ENCODE measurements at regions not wholly inside any gene's neighbourhood (a gene's known extent, or its start where the extent isn't known, plus 50 kb on each side); places are given as distances from the start of the nearest gene placed in this dataset.
"Not testable (repeated sequence)": the region's sequence is repeated elsewhere in the genome, so short reads cannot be mapped to it uniquely, and the experiment has no call there.

- DNase-seq (ENCODE audit: low spot score): no peak
These were observed 141.4 kb downstream of the KCNRG start for GRCh38 chr13:50156561-50157127.

GRCh38 chr13:50158385-50159165, 143.3 kb downstream of the KCNRG start:
- DNase-seq (ENCODE audit: low spot score): no peak

GRCh38 chr13:50159607-50160006, 144.4 kb downstream of the KCNRG start:
- no peak for DNase-seq (ENCODE audit: low spot score)

GRCh38 chr13:50161052-50161451, 145.8 kb downstream of the KCNRG start:
- DNase-seq (ENCODE audit: low spot score): no peak

GRCh38 chr13:50162001-50162400, 146.8 kb downstream of the KCNRG start:
- DNase-seq (ENCODE audit: low spot score): no peak

GRCh38 chr13:50162567-50162966, 147.3 kb downstream of the KCNRG start:
- no peak for DNase-seq (ENCODE audit: low spot score)

GRCh38 chr13:50167224-50167947, 152.1 kb downstream of the KCNRG start:
- no peak for DNase-seq (ENCODE audit: low spot score)

GRCh38 chr13:50167967-50168366, 152.7 kb downstream of the KCNRG start:
- DNase-seq (ENCODE audit: low spot score): no peak

GRCh38 chr13:50168786-50169185, 153.5 kb downstream of the KCNRG start:
- DNase-seq (ENCODE audit: low spot score): no peak

- no peak for DNase-seq (ENCODE audit: low spot score)
These were observed 155.3 kb downstream of the KCNRG start for GRCh38 chr13:50170447-50171037.

GRCh38 chr13:50171590-50172282, 156.5 kb downstream of the KCNRG start:
- DNase-seq (ENCODE audit: low spot score): no peak

- DNase-seq (ENCODE audit: low spot score): not testable (repeated sequence)
These were observed 157.8 kb downstream of the KCNRG start for GRCh38 chr13:50173045-50173444.

- no peak for DNase-seq (ENCODE audit: low spot score)
These were observed 159.4 kb downstream of the KCNRG start for GRCh38 chr13:50174630-50175029.

GRCh38 chr13:50179977-50180376, 164.7 kb downstream of the KCNRG start:
- no peak for DNase-seq (ENCODE audit: low spot score)

- not testable (repeated sequence) for DNase-seq (ENCODE audit: low spot score)
These were observed 170.8 kb downstream of the KCNRG start for GRCh38 chr13:50185769-50186763.

- DNase-seq (ENCODE audit: low spot score): no peak
These were observed 172.2 kb downstream of the KCNRG start for GRCh38 chr13:50187352-50188029.

GRCh38 chr13:50188696-50189095, 173.5 kb downstream of the KCNRG start:
- DNase-seq (ENCODE audit: low spot score): no peak

GRCh38 chr13:50189450-50189849, 174.2 kb downstream of the KCNRG start:
- no peak for DNase-seq (ENCODE audit: low spot score)

- DNase-seq (ENCODE audit: low spot score): no peak
These were observed 175.8 kb downstream of the KCNRG start for GRCh38 chr13:50191004-50191403.

- DNase-seq (ENCODE audit: low spot score): no peak
These were observed 177.1 kb downstream of the KCNRG start for GRCh38 chr13:50192272-50192813.
